HT-29 (cell line): ENCODE measurements at regions not wholly inside any gene's neighbourhood (a gene's known extent, or its start where the extent isn't known, plus 50 kb on each side); places are given as distances from the start of the nearest gene placed in this dataset.

Experiments used
- DNase-seq: peaks from one replicate; pipeline ENCODE4 v3.0.0-alpha.2; 2015; ENCODE audit warnings: low spot score

GRCh38 chr4:53777244-53777984 is 186.1 kb upstream of the LNX1 start:
- DNase-seq: no peak

DNA sequence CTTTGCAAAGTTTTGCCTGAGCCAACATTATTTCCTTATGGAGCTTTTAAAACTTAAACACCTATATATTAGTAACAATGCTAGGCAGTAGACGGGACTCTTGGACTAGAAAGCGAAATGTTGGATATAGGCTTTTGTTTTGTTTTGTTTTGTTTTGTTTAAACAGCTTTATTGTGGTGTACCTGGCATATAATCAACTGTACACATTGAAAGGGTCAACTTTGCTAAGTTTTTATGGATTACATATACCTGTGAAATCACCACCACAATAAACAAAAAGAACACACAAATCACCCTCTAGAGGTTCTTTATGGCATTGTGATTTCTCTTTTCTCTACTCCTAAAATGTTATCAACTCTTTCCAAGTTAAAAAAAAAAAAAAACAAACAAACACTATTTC is 184.9 kb upstream of the LNX1 start:
- DNase-seq: no peak

DNA sequence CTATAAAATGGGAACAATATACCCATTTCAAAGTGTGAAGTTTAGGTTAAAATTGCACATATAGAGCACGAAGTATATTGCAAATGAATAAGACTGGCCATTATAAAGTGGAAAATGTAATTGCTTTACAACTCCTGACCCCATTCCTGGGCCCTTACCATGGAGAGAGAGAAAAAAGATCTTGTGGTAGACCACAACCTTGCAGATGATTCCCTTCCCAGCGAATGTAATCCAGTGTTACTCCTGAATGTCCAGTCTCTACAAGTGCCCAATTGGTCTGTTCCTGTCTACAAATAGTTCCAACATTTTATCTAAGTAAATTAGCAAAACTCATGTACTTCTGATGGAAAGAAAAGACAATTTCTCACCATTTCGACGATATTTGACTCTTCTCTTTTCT is 184.1 kb upstream of the LNX1 start:
- no peak for DNase-seq

GRCh38 chr4:53771326-53771725 is 180.0 kb upstream of the LNX1 start:
- DNase-seq: no peak

GRCh38 chr4:53767482-53767881 is 176.2 kb upstream of the LNX1 start:
- DNase-seq: no peak

GRCh38 chr4:53764761-53765490 is 173.6 kb upstream of the LNX1 start:
- DNase-seq: no peak

GRCh38 chr4:53763813-53764597 is 172.7 kb upstream of the LNX1 start:
- no peak for DNase-seq

GRCh38 chr4:53755656-53756055 is 164.4 kb upstream of the LNX1 start:
- no peak for DNase-seq

GRCh38 chr4:53752124-53752523 is 160.8 kb upstream of the LNX1 start:
- DNase-seq: no peak

- DNase-seq: no peak
Measured at GRCh38 chr4:53748328-53748772, 157.1 kb upstream of the LNX1 start.

GRCh38 chr4:53747401-53747800 is 156.1 kb upstream of the LNX1 start:
- no peak for DNase-seq

DNA sequence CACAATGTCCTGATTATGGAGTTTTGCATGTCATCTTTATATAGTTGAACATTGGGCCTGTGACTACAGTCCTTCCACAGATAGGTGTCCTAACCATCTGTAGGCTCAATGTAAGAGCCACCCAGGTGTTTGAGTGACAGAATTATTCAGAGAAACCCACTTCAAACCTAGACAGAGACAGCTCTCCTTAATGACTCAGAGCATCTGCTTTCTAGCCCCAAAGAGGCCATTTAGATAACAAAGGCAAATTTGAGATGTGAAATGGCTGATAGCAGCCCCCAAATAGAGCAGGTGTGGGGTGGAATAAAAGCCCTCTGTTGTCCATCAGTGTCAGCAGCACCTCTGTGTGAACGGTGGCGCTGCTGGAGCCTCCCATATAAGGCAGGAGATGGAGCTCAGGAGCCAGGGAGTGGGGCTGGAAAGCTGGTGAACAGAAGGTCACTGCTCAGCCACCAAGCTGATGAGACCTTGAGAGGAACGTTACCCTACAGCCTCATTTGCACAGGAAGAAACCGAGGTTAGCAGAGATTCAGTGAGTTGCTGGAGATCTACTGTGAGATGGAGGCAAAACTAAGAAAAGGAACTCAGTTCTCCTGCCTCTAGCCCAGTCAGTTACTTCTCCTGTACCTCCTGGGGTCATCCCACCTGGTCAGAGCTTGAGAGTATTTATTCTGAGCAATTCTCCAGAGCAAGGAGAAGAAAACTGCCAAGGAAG is 153.3 kb upstream of the LNX1 start:
- no peak for DNase-seq

DNA sequence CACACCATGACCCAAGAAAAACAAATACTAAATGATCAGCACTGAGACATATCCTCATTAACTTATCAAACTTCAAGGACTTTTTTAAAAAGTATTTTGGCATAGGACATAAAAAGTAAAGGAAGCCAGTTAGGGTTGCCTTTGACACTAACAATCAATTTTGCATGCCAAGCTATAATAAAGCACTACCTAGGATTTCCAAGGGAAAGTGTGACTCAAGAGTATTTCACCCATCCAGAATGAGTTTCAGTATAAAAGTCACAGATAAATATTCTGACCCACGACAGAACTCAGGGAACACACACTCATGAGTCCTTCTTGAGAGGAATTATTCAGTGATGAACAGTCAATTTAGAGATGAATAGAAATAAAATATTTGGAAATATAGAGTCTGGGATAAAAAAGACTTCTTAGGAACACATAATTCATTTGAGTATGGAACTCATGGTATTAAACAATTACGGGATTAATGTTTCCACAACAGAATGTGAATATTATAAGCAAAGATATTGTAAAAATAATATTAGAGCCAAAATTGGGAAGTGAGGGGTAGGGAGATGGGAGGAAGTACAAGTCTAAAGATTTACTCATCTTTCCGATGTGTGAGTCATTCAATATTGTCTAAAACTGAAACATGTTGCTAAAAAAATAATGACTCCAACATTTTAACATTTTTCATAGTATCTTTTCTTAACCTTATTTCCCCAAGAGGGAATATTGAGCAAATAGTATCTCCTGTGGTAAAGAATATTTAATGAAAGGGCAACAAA is 143.5 kb upstream of the LNX1 start:
- no peak for DNase-seq

GRCh38 chr4:53734182-53734581 is 142.9 kb upstream of the LNX1 start:
- DNase-seq: no peak

DNA sequence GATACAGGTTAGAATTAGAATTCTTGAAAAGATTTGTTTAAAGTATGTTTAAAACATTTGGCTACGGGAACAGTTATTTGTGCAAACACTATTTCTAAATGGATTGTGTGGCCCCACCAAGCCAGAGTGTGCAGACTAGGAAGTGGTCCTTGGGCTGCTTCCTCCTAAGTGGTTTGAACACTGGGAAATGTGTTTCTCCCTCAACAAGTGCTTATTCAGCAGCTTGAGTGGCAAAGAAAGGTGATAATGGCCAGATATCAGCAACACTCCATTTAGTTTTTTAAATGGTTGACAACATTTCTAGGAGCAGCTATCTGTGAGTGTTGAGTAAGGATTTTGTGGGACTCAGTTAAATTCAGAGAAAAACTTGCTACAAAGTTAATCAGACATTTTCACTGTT is 141.4 kb upstream of the LNX1 start:
- no peak for DNase-seq

DNA sequence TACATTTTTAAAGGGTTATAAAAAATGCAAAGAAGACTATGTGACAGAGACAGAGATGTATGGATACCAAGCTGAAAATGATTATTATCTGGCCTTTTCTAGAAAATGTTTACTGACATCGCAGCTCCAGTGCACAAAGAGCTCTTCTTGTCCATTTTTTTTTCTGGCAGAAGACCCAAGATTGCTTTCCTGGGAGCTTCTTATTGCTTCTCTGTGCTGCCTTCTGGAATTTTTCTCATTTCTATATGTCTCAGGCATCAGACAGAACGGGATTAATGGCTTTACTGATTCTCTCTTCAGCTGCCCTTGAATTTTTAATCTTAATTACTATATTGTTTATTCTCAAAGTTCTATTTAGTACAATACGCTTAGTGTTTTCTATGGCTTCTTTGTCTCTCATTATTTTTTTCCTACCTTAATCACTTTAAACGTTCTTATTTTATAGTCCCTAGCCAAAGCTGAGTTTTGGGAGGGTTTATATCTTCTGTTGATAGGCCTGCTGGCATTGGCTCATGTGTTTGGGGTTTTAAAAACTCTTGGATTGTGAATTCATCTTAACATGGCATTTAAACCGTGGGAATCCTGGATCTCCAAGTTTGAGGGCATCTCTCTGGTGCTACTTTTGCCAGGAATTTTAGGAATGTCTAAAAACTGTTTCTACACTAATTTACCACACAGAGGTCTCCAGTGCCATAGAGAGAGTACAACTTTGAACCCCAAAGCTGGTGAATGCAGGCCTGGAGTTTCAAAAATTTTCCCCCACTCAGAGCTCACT is 138.9 kb upstream of the LNX1 start:
- DNase-seq: no peak

- no peak for DNase-seq
Measured at GRCh38 chr4:53722110-53722509, 130.8 kb upstream of the LNX1 start.

DNA sequence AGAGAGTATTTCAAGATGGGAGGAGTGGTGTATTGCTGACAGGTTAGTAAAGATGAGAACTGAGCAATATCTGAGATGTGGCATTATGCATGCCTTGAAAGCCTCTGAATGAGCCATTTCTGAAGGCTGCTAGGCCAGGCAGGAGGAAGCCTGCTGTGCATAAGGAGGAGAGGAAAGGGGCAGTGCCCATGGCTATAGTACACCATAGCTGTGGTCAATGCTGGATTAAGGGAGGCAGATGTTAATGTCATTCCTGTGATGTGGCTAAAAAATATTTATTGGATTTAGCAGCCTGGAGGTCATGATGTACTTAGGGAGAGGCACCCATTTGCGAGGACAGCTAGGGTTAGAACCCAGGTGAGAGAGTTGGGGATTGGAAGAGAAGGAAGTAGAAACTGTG is 130.0 kb upstream of the LNX1 start:
- no peak for DNase-seq

GRCh38 chr4:53720776-53721175 is 129.5 kb upstream of the LNX1 start:
- DNase-seq: no peak

- DNase-seq: no peak
Measured at GRCh38 chr4:53717064-53717549, 125.8 kb upstream of the LNX1 start.
